NCI-H748 treated with DMSO at 0.1 percent for 48 hours (cell line): ENCODE measurements at regions not wholly inside any gene's neighbourhood (a gene's known extent, or its start where the extent isn't known, plus 50 kb on each side); places are given as distances from the start of the nearest gene placed in this dataset.
A peak's percentile ranks its signal among the peaks of the same experiment; 100 is the strongest.
"Not testable (repeated sequence)": the region's sequence is repeated elsewhere in the genome, so short reads cannot be mapped to it uniquely, and the experiment has no call there.

ENCODE experiments used
- DNase-seq: peaks from one replicate; lab custom pipeline; 2025; lab: John Stamatoyannopoulos, UW

DNA sequence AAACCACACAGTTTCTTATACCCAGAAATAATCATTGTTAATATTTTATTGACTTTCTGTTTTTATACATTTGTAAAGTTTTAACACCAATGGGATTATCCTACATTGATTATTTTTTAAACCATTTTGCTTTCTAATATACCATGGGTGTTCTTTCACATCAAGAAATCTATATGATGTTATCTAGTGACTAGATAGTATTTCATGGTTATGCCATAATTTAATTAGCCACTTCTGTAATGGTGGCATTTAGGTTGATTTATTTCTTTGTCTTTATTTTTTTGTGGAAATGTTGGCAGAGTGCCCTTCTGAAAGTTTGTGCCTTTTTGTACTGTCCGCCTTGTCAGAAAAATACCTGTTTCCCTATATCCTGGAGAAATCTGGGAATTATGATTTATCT, 193.3 kb downstream of the CEP135 start:
- DNase-seq, result no peak

DNA sequence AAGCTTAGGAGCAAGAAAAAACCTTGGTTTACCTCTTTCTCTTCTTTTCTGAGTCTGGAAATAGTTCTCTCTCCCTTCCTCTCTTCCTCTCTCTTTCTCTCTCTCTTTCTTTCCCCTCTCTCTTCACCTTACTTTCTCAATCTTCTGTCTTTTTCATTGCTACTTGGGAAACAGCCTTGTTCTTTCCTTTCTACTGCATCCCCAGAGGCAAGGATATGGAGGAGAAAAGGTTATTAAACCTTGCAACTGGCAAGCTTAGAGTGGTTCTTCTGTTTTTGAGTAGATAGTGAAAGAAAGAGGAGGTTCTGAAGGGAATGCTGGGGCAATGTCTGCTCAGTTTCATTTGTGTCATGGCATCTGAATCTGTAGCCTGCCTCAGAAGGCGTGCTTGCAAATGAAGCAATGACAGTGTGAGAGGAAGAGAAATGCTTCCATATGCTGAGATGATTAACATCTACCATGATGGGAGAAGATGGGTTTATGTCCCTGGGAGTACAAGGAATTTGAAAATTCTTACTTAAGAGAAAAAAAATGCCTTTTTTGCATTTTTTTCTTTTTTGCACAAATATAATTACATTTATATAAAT, 190.6 kb downstream of the CEP135 start:
- no peak for DNase-seq

DNA sequence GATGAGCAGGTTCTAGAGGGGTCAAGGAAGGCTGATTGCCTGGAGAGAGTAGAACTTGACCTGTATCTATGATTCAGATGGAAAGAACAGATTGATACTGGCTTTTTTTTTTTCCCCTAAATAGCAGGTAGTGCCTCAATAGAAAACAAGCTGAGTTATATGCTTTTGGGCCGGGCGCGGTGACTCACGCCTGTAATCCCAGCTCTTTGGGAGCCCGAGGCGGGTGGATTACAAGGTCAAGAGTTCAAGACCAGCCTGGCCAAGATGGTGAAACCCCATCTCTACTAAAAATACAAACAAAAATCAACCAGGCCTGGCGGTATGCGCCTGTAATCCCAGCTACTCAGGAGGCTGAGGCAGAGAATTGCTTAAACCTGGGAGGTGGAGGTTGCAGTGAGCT, 186.1 kb downstream of the CEP135 start:
- DNase-seq, result not testable (repeated sequence)

DNA sequence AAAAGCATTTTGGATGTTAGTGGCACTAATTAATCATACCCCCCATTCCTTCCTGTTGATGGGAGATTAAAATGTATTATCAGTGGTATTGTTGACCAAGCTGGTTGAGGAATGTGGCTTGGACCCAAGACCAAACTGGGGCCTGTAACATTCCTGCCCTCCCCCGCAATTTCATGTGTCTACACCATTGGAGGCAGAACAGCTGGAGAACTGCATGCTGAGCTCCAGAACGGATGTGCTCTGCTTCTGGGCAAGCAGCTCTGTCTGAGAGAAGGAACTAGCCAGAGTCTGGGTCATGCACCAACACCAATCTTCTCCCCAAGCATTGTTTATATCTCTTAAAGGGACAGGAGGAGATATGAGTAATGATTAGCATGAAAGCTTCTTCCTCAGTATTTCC, 185.5 kb downstream of the CEP135 start:
- DNase-seq, result no peak

DNA sequence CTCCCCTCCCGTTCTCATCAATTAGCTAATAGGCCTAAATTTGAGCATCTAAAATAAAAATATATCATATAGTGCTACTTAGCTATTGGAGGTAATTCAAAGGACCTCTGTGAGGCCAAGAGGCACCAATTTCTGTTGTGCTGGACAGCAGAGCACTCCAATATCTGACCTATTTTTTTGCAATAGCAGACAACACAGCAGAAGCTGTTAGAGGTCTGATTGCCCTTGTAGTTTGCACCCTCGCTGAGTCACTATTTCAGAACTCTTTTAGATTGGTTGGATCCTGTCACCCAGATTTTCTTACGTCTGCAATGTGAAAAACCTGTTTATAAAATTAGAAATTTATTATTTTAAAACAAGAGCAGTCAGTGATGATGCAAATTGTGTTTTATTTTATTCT, 184.1 kb downstream of the CEP135 start:
- no peak for DNase-seq

DNA sequence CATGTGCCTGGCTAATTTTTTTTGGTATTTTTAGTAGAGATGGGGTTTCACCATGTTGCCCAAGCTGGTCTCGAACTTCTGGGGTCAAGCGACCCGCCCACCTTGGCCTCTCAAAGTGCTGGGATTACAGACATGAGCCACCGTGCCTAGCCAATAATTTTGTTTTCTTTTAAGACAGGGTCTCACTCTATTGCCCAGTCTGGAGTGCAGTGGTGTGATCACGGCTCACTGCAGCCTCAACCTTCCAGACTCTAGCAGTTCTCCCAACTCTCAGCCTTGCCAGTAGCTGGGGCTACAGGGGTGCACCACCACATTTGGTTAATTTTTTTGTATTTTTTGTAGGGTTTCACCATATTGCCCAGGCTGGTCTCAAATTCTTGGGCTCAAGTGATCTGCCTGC, 183.4 kb downstream of the CEP135 start:
- DNase-seq, result not testable (repeated sequence)

DNA sequence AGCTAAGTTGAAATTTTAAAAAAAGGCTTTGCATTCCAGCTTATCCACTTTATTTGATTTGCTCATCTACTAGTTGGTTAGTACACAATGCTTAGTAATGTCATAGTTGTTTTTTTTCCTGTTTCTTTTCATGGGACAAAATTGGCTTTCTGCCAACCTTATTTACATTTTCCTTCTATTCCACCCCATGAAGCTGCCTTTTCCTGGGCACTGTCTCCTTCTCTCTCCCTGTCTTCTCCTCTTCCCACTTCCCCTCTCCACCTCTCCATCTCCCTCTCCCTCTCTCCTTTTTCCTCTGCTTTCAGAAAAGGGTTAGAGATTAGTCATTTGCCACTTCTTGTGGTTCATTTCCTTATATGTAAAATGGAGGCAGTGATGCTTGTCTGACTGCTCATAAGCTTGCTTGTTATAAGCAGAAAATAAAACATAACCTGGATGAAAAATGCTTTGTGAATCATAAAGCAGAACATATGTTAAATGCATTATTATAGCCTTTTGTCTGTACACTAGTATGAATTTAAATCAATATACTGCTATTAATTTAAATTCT, 181.9 kb downstream of the CEP135 start:
- no peak for DNase-seq

DNA sequence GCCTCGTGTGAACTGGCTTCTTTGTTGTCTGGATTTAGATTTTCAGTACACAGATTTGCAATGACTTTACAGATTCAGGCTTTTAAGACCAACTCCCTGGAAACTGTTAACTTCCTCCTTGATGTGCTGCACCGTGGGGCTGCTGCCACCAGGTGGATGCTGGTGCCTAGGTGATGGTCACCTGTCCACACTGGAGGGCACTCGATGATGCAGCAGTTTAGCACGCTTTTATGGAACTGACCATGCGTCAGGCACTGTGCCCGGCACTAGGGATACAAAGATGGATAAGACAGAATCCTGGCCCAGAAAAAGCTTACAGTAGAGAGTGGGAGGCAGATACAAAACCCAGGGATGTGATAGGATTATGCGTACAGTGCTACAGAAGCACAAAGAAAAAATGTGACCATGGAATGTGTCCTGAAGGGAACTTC, 180.7 kb downstream of the CEP135 start:
- peak; percentile 1 for DNase-seq

DNA sequence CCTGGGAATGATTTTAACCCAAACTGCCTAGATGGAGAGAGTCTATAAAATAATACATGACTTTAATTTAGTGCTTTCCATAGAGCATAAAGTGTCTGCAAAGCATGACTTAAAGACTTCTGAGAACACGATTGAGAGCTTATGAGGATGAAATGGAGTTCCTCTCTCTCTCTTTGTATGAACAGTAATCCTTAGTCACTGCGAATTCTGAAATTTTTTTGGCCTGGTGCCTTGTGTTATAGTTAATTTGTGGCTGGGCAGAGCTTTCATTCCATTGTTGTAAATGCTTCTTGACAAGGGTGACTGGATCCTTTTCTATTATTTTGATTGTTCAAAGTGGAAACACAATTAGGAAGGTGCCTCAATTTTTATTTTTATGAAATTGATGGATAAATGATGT, 179.5 kb downstream of the CEP135 start:
- DNase-seq, result no peak

DNA sequence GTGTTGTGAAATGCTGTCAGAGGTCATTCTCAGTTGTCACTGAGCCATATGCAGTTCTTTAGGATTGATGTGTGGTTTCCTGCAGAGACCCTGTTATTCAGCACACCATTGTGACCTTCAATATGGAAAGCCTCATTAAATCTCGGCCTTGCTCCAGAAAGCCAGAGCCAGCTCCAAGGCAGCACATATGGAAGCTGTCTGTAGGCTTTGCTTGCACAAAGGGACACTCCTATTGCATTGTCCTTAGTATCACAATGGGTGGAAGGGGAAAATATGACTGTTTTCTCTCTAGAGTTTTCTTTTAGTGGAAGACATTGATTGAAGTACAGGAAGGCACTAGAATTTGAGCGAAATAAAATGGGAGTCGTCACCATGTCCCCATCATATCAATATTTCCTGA, 179.0 kb downstream of the CEP135 start:
- DNase-seq, result no peak

DNA sequence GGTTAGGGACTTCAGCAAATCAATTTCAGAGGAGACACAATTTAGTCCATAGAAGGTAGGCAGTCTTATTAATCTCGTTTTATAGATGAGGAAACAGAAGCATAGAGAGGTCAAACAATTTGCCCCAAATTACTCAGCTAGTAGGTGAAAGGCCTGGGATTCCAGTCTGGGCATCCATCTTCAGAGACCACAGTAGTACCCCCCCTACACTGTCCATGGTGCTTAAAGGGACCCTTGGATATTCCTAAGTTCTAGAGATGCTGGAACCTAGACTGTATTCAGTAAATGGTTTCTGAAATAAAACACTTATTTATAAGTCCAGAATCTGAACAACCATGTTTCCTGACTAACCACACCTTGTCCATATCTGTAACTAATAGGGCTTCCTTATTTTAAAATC, 174.8 kb downstream of the CEP135 start:
- DNase-seq, result no peak

DNA sequence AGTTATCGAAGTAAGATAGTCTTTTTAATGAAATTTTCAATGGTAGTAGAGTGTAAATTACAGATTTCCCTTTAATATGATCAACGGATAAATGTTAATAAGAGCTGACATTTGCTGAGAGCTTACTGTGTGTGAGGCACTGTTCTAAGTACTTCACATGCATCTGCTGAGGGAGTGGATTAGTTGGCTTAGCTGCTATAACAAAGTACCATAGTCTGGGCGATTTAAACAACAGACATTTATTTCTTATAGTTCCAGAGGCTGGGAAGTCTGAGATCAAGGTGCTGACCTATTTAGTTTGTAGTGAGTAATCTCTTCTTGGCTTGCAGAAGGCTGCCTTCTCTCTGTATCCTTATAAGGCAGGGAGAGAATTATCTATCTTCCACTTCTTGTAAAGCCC, 174.3 kb downstream of the CEP135 start:
- DNase-seq, result no peak

DNA sequence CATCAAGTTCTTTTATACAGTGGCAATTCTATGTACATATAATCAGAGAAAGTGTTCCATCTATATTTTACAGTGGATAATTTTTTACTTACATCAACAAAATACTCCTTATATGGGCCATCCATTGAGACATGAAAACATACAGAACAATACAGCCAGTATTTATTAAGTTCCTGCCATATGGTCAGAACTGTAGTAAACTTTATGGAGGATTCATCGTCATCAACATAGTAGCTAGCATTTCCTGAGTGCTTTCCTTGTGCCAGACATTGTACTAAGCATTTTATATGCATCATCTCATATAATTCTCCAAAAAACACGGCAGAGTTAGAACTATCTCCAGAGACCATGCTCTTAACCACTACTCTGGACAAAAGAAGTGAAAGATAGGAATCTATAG, 170.1 kb downstream of the CEP135 start:
- no peak for DNase-seq

DNA sequence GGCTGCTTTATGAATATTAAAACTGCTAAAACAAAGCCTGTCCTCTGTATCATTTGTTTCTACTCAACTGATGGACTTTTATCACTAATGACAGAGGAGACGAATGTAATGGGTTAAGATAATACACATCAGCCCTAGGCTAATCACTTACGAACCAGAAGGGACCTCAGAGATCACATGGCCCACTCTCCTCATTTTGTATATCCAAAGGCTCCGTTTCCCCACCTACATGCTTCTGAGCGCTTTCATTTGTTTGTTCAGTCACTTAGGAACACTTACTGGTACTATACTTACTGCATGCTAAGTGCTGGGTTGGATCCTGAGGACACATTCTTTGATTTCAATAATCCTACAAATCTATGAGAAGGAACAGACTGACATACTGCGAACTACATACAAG, 169.3 kb downstream of the CEP135 start:
- no peak for DNase-seq

DNA sequence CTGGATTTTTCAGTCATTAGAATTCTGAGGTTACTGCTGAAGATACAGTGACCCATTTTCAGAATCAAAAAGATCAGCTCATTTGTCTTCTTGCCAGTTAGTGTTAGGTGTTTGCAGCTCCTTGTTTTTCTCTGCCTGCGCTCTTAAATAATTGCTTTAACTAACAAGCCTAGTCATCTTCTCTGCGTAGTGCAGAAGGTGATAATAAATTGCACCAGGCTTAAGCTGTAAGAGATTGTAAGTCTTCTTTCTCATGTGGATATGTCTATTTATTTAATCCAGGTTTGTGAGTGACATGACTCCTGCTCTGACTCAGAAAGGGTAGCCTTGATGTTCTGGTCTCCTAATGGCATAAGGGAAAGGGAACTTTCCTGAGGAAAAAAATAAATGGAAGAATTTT, 167.2 kb downstream of the CEP135 start:
- DNase-seq, result no peak

DNA sequence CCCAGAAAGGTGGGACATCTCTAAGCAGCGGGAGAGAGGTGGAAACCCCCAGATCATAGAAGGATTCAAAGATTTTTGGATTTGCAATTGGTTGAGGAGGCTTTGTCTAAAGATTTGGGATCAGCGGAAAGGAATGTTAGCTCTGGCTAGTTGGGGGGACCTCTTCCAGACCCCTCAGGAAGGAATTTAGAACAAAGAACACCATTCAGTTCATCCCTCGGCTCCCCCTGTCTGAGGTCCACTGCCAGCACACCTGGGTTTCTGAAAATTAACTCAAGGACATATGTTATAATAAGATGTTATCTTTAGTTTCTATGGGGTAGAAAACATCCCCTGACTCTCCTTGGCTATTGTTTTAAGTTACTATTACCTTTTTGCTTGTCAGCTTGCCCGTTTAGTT, 163.6 kb downstream of the CEP135 start:
- DNase-seq, result no peak

DNA sequence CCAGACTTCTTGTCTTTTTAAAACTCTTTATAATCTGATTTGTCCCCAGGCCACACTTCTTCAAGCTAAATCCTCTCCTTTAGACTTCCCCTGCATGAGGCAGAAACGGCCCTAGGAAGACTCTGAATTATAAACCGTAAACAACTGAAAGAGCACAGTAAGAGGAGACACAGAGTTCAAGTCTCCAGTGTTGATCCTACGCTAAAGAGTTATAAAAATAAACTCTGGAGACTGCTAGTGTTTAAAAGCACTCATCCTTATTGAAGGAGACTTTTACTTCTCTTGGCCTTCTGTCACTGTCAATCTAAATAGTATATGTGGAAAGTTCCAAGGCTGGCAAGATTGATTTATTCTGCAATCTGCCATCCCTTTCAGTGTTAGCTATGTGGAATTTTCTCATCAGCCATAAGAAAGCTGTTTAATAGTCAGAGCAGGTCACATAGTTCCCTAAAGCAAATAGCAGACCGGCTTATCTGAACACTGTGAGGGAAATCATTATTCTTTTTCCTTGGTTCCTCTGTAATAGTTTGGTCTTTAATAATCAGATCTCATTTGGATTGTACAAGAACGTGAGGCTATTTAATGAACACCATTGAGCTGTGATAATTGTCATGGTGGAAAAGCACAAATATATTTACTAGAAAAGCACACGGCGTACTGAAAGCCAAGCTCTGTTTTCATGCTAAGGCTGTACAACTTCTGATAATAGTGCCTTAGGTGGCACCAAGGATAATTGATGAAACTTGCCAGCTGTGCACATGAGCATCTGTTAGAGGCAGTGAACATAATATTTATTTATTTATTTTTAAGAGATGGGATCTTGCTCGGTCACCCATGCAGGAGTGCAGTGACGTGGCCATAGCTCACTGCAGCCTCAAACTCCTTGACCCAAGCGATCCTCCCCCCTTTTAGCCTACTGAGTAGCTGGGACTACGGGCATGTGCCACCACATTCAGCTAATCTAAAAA, 157.7 kb downstream of the CEP135 start:
- no peak for DNase-seq

DNA sequence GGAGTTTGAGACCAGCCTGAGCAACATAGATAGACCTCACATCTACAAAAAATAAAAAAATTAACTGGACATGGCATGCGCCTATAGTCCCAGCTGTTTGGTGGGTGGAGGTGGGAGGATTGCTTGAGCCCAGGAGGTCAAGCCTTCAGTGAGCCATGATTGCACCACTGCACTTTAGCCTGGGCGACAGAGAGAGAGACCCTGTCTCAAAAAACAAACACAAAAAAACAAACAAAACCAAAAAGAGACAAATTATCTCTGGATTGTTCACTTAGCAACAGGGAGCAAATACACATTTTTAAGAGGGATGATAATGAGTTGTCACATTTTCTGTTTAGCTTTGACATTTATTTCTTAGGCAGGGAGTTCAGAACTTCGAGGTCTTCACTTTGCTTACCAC, 155.4 kb downstream of the CEP135 start:
- DNase-seq, result no peak

DNA sequence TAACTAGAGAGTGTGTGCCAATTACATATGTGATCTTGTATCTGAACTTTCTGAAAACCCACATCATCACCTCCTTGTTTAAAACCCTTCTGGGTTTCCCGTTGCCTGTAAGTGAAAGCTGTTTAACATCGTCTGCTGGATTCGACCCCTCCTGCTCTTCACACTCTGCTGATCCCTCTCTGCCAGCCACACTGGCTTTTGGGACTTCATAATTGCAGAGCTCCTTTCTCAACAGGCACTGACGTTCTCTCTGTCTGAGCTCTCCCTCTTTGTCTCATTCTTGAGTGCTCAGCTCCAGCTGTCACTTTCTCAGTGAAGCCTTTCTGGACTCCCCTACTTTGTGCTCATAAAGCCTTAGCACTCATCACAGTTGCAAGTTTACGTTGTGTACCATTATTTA, 153.9 kb downstream of the CEP135 start:
- no peak for DNase-seq

DNA sequence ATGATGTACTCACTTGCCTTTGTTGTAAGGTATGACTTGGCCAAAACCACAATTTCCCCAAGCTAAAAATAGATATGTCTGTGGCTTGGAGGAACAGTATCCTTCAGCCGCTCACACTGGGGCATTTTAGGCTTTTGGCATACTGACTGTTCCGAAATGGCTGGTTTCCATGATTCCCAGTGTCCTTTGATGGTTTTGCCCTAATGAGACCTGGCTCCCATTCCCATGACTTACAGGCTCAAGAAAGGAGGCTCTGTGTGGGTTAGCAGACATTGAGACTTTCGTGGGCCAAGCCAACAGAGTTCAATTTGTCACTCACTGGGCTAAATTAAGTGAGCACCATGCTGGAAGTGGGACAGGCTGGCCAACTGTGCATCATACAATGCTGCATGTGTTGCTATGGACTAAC, 150.6 kb downstream of the CEP135 start:
- DNase-seq, result no peak

DNA sequence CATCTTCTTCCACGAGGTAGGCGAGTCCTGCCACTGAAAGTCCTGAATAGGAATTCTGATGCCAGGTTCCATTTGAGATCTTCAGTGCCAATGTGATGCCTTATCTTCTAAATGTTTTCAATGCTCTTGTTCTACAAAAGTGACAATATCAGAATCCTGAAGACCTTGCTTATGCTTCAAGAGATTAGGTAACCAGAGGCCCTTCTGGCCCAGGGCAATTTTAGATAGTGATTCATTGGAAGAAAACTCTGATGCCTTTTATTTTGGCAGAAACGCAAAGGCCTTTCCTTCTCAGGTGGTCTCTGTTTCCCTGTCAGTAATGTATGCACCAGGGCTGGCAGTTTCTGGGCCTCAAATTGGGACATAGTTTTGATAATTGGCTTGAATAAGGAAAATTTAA, 144.8 kb downstream of the CEP135 start:
- no peak for DNase-seq

DNA sequence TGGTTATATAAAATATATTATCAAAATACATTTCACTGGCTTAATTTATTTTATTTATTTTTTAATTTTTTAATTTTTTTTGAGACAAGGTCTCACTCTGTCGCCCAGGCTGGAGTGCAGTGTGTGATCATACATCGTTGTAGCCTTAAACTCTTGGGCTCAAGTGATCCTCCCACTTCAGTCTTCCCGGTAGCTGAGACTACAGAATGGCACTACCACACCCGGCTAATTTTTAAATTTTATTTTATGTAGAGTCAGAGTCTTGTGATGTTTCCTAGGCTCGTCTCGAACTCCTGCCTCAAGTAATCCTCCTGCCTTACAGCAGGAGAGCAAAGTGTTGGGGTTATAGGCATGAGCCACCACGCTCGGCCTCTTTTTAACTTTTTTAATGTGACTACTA, 143.8 kb downstream of the CEP135 start:
- DNase-seq, result no peak

DNA sequence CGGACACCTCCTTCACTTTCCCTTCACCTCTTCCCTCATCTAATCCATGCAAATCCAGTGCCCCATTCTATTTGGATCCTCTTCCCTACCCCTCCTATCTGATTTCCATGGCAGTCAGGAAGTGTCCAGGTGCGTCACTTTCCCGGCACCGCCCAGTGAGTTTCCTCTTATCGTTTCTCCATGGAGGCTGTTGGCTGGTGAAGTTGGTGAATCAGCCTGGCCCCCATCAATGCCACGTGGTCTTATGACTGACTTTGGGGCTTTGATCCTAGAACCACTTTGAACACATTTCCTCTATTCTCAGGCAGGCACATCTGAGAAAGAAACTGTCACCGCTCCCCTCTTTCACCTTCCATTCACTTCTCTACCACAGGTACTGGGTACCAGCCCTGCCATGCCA, 137.8 kb downstream of the CEP135 start:
- DNase-seq, result no peak
